Activated T-cell treated with anti-CD3 and anti-CD28 coated beads, Interleukin-2, amount 50 U/mL, for 72 hours (primary cell): ENCODE measurements at regions not wholly inside any gene's neighbourhood (a gene's known extent, or its start where the extent isn't known, plus 50 kb on each side); places are given as distances from the start of the nearest gene placed in this dataset.

Source experiments
- ATAC-seq, 2 donors: fragments of 150-1000 bp; cut with Tn5 transposase; replicated peaks in 1 of 2; 2 replicates each; pipeline ENCODE4 v1.10.0; 2021; ENCODE audit warnings: moderate library complexity in 2 of 2, mild to moderate bottlenecking in 1 of 2
- DNase-seq, 2 donors: peaks; one replicate each; pipeline ENCODE4 v3.0.0; 2021 to 2022; ENCODE audit warnings: mixed read lengths in 1 of 2
- H3K27ac Mint-ChIP-seq: one replicate; pipeline ENCODE4 v1.8.0; 2022; ENCODE audit warnings: mild to moderate bottlenecking, moderate library complexity, mixed read lengths
- H3K27me3 Mint-ChIP-seq: one replicate; pipeline ENCODE4 v1.8.0; 2022; ENCODE audit warnings: low read depth, mixed read lengths
- H3K36me3 Mint-ChIP-seq, 2 donors: one replicate each; pipeline ENCODE4 v1.8.0; 2022; ENCODE audit warnings: mixed read lengths in 2 of 2, mild to moderate bottlenecking in 1 of 2; ENCODE audit not compliant: insufficient read depth in 2 of 2
- H3K4me1 Mint-ChIP-seq: one replicate; pipeline ENCODE4 v1.8.0; 2022; ENCODE audit warnings: low read depth, mixed read lengths
- H3K4me3 Mint-ChIP-seq, 2 donors: one replicate each; pipeline ENCODE4 v1.8.0; 2022; ENCODE audit warnings: mild to moderate bottlenecking in 2 of 2, mixed read lengths in 2 of 2, moderate library complexity in 2 of 2
- H3K9me3 Mint-ChIP-seq, 2 donors: one replicate each; pipeline ENCODE4 v1.8.0; 2022; ENCODE audit warnings: mixed read lengths in 2 of 2

DNA sequence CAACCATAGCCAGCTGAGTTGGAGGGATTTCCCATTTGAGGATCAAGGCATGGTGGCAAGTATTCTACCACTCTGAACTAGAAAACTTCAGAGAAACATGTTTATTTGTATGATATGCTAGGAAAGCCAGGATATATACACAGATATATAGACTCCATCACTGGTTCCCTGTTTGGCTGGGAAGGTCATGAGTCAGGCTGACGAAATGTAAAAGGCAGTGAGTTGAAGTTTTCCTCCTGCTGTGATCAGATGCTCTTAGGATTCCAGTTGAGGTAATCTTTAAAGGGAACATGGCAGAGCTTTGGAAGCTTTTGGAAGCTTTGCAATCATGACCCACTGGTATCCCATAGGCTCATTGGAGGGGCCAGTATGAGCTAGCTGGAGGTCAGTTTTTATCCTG is 1369.1 kb downstream of the EPHA7 start:
- Mint-ChIP-seq H3K9me3 (no peaks in the 10 kb centered on the region), H3K27me3 (no peaks in the 10 kb centered on the region), H3K27ac (no peak overlapping the region), H3K36me3 (no peaks in the 10 kb centered on the region), H3K4me1 (no peaks in the 10 kb centered on the region), H3K4me3 (no peak overlapping the region)
- ATAC-seq (no peak), DNase-seq (no peak)

DNA sequence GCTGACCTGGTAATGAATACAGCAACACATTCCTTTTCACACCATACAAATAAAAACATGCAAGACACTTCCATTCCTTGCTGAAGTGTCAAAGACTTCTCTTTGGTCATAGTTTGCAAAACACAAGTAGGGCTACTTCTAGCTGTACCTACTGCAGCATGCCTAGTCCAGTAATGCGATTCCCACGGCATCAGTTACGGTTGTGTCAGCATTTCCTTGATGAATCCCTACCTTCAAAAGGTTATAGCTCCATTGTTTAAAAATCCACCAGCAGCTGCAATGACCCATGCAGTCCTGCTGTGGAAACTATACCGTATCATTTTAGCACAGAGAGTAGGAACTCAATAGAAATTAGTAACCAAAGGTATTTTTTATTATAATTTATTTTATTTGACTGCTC is 1371.5 kb downstream of the EPHA7 start:
- H3K9me3 Mint-ChIP-seq: no peaks in the 10 kb centered on the region
- DNase-seq: no peak
- H3K4me3 Mint-ChIP-seq: no peak overlapping the region
- no peaks in the 10 kb centered on the region for H3K27me3 Mint-ChIP-seq
- H3K4me1 Mint-ChIP-seq: no peaks in the 10 kb centered on the region
- no peak overlapping the region for H3K27ac Mint-ChIP-seq
- H3K36me3 Mint-ChIP-seq: no peaks in the 10 kb centered on the region
- ATAC-seq: no peak

DNA sequence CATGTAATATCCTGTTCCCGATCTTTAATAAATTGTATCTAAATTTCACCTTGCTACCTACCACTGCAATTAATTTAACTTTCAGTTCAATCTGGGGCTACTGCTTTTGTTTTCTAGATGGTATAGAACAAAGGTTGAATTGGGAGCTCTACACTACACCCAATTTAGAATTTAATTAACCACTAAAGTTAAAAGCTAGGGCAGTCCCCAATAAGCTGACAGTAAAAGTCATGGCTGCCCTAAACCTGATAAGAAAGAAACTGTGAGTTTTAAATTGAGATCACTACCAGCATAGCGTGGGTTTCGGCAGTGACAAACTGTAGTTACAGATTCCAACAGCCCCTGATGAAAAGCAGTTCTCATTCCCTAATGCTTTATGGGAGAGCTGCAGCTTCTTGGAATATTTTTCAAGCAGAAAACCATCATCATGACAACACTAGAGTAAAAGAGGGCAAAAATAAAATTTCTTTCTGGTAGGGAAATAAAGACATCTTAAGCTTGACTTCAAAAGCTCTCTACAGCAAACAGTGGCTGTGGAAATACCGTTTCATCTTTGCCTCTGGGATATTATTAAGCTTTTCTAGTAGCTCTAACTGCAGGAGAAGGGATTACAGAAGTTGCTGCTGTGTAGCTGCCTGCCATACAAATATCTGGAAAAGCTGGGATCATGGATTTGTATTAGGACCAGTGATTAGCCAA is 1372.1 kb downstream of the EPHA7 start:
- ATAC-seq (no peak), DNase-seq (no peak)
- Mint-ChIP-seq H3K27me3 (no peaks in the 10 kb centered on the region), H3K4me1 (no peaks in the 10 kb centered on the region), H3K27ac (no peak overlapping the region), H3K9me3 (no peaks in the 10 kb centered on the region), H3K36me3 (no peaks in the 10 kb centered on the region), H3K4me3 (no peak overlapping the region)

DNA sequence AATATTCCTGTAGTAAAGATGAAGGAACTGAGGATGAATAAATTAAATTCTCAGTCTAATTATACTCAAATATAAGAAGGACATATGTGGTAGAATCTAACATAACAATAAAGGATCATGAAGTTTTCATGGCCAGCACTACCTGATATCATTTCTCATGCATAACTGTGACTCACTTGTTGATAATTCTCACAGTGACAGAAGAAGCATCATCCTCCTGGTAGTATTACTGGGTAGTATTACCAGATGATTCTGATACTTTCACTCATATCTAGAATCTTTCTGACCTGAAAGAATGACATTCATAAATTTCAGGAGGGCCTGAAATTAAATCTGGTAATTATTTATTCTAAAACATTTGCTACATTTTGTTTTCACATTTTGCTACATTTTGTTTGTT is 1375.0 kb downstream of the EPHA7 start:
- no peaks in the 10 kb centered on the region for H3K36me3 Mint-ChIP-seq
- no peak for ATAC-seq
- no peak overlapping the region for H3K4me3 Mint-ChIP-seq
- H3K27ac Mint-ChIP-seq: no peak overlapping the region
- no peaks in the 10 kb centered on the region for H3K27me3 Mint-ChIP-seq
- H3K4me1 Mint-ChIP-seq: no peaks in the 10 kb centered on the region
- H3K9me3 Mint-ChIP-seq: peaks cover 2 to 3% of the 10 kb centered on the region in 2 donors
- no peak for DNase-seq

DNA sequence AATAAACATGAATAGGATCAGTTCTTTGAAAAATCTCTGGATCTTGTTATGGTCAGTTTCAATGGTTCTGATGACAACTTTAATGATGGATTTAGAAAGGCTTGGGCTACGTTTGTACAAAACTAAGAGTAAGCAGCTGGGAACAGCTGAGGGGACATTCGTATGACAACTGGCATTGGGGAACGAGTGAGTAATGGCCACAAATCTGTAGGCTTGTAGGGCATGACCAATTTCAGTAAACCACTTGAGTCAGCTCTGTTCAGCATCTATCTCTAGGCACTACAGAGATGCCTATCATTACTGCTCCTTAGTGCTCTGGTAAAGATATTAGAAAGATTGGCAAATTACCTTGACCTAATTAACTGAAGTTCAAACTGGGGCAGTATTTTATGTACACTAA is 1375.6 kb downstream of the EPHA7 start:
- no peak for ATAC-seq
- H3K27me3 Mint-ChIP-seq: no peaks in the 10 kb centered on the region
- DNase-seq: no peak
- peaks cover 2 to 3% of the 10 kb centered on the region in 2 donors for H3K9me3 Mint-ChIP-seq
- no peak overlapping the region for H3K27ac Mint-ChIP-seq
- no peak overlapping the region for H3K4me3 Mint-ChIP-seq
- H3K4me1 Mint-ChIP-seq: no peaks in the 10 kb centered on the region
- H3K36me3 Mint-ChIP-seq: no peaks in the 10 kb centered on the region

DNA sequence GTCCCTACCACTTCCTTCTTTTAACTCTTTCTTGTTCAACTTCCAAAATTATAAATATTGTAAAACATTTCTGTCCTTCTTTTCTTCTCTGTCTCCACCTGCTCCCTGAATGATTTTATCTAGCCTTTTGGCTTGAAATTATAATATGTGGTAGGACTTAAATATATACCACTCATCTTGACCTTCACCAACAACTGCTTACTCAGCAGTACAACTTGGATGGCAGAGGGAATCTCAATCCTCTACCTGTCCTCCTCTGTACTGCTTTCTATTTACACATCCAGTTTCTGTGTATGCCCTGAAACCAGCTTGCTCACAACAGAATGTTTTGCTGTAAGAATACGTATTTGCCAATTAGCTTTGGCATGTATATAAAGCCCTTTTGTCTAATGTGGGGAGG is 1392.5 kb downstream of the EPHA7 start:
- ATAC-seq: no peak
- no peak overlapping the region for H3K4me3 Mint-ChIP-seq
- no peaks in the 10 kb centered on the region for H3K27me3 Mint-ChIP-seq
- H3K27ac Mint-ChIP-seq: no peak overlapping the region
- DNase-seq: no peak
- peaks cover 0 to 2% of the 10 kb centered on the region in 2 donors for H3K36me3 Mint-ChIP-seq
- H3K4me1 Mint-ChIP-seq: no peaks in the 10 kb centered on the region
- H3K9me3 Mint-ChIP-seq: peaks cover 2 to 4% of the 10 kb centered on the region in 2 donors

DNA sequence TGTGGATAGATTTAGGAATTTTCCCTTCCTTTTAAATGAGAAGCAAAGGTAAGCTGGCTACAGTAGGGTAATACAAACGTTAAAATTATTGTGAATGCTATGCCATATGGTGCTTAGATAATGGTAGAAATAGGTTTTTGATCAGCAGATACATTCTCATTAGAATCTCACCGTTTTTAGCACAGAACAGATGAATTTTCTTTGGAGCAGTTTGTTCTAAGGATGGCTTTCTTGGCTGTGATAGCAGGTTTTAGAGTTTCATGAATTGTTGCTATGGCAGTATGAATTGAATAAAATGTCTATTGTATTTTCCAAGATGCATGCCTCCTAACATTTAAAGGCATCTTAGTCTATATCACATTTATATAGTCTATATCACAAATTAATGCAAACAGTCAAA is 1394.5 kb downstream of the EPHA7 start:
- H3K4me1 Mint-ChIP-seq: no peaks in the 10 kb centered on the region

DNA sequence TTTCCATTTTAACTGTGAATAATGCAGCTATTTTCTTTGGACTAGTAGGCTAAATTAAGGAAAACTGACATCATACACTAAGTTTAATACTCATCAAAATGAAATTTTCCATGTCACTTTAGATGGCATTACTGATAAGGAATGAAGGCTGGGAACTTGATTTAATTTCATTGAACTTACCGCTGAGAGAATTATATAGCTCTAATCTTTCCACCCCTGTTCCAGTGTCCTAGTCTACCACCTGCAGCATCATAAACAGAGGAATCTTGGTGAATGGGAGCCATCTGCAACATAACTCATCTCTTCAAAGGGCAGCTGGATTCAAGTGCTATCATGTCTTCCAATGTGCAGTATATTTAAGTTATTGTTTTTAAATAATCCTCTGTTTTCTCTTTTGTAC is 1395.2 kb downstream of the EPHA7 start:
- DNase-seq: no peak
- H3K36me3 Mint-ChIP-seq: no peaks in the 10 kb centered on the region
- H3K27me3 Mint-ChIP-seq: no peaks in the 10 kb centered on the region
- H3K4me1 Mint-ChIP-seq: no peaks in the 10 kb centered on the region
- no peak for ATAC-seq
- peaks cover 0 to 3% of the 10 kb centered on the region in 2 donors for H3K9me3 Mint-ChIP-seq
- no peak overlapping the region for H3K4me3 Mint-ChIP-seq
- H3K27ac Mint-ChIP-seq: no peak overlapping the region

More for the DNA sequence above, 1394.5 kb downstream of the EPHA7 start:
- H3K36me3 Mint-ChIP-seq: no peaks in the 10 kb centered on the region
- no peak overlapping the region for H3K27ac Mint-ChIP-seq
- ATAC-seq: no peak
- no peak for DNase-seq
- no peaks in the 10 kb centered on the region for H3K27me3 Mint-ChIP-seq
- H3K4me3 Mint-ChIP-seq: no peak overlapping the region
- peaks cover 0 to 3% of the 10 kb centered on the region in 2 donors for H3K9me3 Mint-ChIP-seq

DNA sequence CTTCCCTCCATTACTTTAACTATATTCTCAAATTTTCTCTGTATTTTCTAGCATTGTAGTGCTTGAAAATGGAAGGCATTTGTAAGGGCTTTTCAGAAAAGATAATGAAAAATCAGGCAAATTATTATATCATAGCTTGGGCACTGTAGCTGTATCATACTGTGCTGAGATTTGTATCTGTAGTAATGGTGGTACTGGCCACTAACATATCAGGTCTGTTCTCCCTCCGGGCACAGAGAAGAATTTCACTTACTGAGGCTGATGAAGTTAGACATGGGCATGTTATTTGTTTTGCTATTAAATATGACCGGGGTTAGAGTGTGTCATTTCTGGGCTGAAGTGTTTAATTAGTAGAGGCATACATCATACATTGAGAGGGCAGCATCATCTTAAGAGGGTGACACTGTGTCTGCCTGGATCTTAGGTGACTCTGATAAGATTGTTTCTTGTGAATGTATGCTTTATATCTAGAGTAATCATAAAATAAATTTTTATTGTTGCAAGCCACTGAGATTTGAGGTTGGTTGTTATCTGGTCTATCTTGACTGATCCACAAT is 1395.9 kb downstream of the EPHA7 start:
- Mint-ChIP-seq H3K27ac (no peak overlapping the region), H3K36me3 (no peaks in the 10 kb centered on the region), H3K27me3 (no peaks in the 10 kb centered on the region), H3K9me3 (peaks cover 0 to 3% of the 10 kb centered on the region in 2 donors), H3K4me3 (no peak overlapping the region), H3K4me1 (no peaks in the 10 kb centered on the region)
- ATAC-seq (no peak), DNase-seq (no peak)

DNA sequence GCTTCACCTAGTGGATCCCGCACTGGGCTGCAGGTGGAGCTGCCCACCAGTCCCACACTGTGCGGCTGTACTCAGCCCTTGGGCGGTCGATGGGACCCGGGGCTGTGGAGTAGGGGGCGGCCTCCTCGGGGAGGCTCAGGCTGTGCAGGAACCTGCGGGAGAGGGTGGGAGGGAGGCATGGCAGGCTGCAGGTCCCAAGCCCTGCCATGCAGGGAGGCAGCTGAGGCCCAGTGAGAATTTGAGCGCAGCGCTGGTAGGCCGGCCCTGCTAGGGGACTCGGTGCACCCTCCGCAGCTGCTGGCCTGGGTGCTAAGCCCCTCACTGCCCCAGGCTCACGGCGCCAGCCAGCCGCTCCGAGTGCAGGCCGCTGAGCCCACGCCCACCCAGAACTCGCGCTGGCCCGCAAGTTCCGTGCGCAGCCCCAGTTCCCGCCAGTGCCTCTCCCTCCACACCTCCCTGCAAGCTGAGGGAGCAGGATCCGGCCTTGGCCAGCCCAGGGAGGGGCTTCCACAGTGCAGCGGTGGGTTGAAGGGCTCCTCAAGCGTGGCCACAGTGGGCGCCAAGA is 1407.6 kb downstream of the EPHA7 start:
- Mint-ChIP-seq H3K36me3 (peaks cover 0 to 3% of the 10 kb centered on the region in 2 donors), H3K9me3 (peaks cover 7 to 10% of the 10 kb centered on the region in 2 donors), H3K4me3 (no peak overlapping the region), H3K27me3 (no peaks in the 10 kb centered on the region), H3K27ac (no peak overlapping the region), H3K4me1 (no peaks in the 10 kb centered on the region)
- ATAC-seq: no peak
- DNase-seq: no peak

DNA sequence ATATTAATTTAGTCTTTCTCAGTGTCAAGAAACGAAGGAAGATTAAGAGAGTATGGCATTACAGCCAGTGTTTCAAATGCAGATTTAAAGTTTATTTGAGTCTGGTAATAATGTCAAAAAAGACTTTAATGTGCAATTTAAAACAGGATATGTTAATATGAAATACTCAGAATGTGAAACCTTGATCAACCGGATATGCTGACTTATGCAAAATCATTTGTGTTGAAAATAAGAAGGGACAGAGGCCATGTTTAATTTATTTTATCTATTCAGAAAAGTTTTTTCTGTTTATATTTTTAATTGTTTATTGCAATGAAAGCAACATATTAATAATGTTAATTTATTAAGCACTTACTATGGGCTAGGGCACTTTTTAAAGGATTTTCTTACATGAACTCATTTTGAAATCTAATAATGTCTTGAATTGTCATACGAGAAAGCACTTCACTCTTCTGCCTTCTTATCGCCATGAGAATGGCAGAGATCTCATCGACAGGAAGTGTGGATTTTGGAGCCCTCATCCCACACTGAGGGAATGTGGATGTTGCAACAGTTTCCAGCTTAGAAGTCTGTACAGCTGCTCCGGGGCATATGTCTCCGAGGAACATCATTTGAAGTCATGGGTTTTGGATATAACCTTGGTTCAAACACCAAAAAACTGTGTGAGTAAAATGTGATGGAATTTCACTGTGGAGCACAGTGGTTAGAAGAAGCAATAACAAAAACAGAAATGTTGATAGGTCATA is 1410.4 kb downstream of the EPHA7 start:
- no peak for ATAC-seq
- no peak overlapping the region for H3K4me3 Mint-ChIP-seq
- no peaks in the 10 kb centered on the region for H3K4me1 Mint-ChIP-seq
- H3K9me3 Mint-ChIP-seq: peaks cover 1 to 6% of the 10 kb centered on the region in 2 donors
- no peak overlapping the region for H3K27ac Mint-ChIP-seq
- no peaks in the 10 kb centered on the region for H3K36me3 Mint-ChIP-seq
- no peaks in the 10 kb centered on the region for H3K27me3 Mint-ChIP-seq
- no peak for DNase-seq

DNA sequence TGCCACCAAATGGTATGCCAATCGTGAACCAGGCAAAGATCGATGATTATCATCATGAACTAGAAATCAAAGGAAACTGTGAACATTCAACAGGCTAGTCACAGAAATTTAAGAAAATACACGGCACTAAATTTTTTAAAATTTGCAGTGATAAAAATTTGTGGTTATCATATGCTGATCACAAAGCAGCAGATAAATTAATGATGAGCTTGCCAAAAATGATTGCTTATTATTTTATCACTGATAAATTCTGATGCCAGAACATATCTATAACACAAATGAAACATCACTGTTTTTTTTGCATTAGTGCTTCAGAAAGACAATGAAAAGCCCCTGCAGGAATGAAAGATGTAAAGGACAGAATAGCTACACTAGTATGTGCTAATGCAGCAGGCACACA is 1413.2 kb upstream of the MAP3K7 start:
- no peaks in the 10 kb centered on the region for H3K27me3 Mint-ChIP-seq
- ATAC-seq: no peak
- H3K4me1 Mint-ChIP-seq: no peaks in the 10 kb centered on the region
- H3K27ac Mint-ChIP-seq: no peak overlapping the region
- H3K9me3 Mint-ChIP-seq: peaks cover 3 to 5% of the 10 kb centered on the region in 2 donors
- no peaks in the 10 kb centered on the region for H3K36me3 Mint-ChIP-seq
- H3K4me3 Mint-ChIP-seq: no peak overlapping the region
- no peak for DNase-seq

DNA sequence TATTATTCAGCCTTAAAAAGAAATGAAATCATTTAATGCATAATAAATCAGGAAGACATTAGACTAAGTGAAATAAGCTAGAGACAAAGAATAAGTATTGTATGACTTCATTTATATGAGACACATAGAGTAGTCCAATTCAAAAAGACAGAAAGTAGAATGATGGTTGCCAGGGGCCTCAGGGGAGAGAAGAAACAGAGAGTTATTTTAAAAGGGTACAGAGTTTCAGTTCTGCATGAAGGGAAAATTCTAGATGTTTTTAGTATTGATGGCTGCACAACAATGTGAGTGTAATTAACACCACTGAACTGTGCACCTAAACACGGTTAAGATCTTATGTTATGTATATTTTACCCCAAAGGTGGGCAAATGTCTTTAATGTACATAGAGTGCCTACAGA is 1407.9 kb upstream of the MAP3K7 start:
- no peaks in the 10 kb centered on the region for H3K4me1 Mint-ChIP-seq
- H3K4me3 Mint-ChIP-seq: no peak overlapping the region
- H3K27me3 Mint-ChIP-seq: no peaks in the 10 kb centered on the region
- H3K27ac Mint-ChIP-seq: no peak overlapping the region
- DNase-seq (no peak), ATAC-seq (no peak)
- H3K36me3 Mint-ChIP-seq: peaks cover 0 to 5% of the 10 kb centered on the region in 2 donors
- peaks cover 4 to 6% of the 10 kb centered on the region in 2 donors for H3K9me3 Mint-ChIP-seq
